GM19023 (cell line): ENCODE measurements at regions not wholly inside any gene's neighbourhood (a gene's known extent, or its start where the extent isn't known, plus 50 kb on each side); places are given as distances from the start of the nearest gene placed in this dataset.
"Not testable (repeated sequence)": the region's sequence is repeated elsewhere in the genome, so short reads cannot be mapped to it uniquely, and the experiment has no call there.

ENCODE experiments used
- ATAC-seq: cut with Tn5 transposase; IDR thresholded peaks from one replicate; pipeline ENCODE4 v1.9.1; 2021; ENCODE audit warnings: mild to moderate bottlenecking, moderate library complexity; ENCODE audit not compliant: unreplicated experiment

DNA sequence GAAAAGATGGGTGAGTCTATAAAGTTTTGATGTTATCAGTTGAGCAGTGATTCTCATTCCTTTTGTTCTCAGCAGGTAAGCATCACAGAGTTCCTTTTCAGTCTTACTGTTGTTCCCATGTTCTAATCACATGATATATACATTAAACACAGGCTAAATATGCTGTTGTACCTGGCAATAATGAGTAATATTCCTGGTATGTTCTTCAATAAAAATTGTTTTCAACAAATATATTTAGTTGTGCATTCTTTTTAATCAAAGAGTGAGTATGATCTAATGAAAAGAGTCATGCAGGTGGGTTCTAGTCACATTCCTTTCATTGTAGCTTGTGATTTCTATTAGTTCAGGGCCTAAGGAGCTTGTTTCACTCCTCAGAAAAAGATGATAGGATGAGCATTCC lies 288.3 kb upstream of the NETO1 start:
- ATAC-seq = no peak

DNA sequence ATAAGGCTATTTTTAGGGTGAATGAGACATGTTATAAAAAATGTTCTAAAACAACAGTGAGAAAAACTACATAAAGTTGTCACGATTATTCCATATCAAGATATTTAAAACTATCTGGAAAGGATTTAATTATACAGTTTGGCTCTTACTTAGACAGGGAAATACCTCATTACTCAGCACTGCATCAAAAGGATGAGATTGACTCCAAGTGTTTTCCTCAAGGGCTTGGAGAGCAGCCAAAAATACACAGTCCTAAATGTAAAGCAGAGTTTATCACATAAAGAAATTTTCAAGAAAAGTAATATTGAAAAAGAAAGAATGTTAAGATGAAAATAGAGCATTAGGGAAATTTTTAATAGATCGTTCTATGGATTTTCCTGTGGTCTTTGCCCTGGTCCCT lies 285.5 kb upstream of the NETO1 start:
- no peak for ATAC-seq

DNA sequence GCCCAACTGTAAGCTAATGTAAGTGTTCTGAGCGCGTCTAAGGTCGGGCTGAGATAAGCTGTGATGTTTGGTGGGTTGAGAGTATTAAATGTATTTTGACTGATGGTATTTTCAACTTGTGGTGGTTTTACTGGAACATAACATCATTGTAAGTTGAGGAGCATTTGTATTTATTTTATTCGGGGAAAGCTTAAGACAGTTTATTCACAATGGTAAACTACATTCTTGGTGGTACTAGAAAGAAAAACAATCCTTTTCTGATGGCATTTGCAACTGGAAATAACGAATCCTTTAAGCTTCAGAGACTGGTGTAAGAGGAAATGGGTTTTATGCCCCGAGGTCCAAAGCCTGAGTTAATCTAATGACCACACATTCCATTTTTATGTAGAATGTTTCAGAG lies 283.3 kb upstream of the NETO1 start:
- ATAC-seq = no peak

DNA sequence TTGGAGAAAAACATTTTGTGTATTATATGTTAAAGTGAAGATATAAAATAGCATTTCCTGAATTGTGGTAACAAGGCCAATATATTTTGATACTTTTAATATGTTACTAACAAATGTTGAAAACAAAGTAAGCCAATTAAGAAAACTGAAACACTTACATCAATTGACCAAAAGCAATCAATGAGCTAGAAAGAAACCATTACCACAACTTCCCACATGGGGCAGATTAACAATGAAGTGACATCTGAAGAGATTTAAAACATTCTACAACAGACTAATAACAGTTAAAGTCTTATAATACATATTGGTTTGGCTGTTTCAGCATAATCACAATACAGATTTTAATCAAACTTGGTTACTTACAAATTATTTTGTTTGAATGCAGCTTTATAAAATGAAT lies 282.4 kb upstream of the NETO1 start:
- no peak for ATAC-seq

DNA sequence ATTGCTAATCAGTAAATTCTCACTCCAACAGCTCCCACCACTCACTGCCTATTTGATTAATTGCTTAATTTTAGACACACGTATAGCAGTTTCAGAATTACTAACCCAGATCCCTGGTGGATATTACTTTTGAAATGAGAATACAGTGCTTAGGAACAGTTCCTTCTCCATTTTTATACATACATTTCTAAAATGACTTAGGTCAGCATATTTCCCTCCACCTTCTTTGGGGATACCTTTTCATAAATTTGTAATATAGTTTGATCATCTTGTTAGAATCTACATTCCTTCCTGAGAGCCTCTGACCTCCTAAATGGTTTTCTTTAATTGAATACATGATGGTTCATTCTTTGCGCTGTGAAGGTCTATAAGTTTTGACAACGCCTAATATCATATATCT lies 279.8 kb upstream of the NETO1 start:
- ATAC-seq = no peak

DNA sequence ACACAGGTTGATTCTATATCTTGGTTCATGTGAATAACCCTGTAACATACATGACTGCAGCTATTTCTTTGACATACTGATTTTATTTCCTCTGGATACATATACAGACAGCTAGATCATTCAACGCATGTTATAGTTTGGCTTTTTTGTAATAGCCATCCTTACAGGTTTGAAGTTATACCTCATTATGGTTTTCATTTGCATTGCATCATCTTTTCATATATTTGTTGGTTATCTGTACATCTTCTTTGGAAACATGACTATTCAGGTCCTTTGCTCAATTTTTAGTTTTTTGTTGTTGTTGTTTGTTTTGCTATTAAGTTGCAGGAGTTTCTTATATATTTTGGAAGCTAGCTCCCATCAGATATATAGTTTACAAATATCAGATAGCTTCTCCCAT lies 276.2 kb upstream of the NETO1 start:
- no peak for ATAC-seq

DNA sequence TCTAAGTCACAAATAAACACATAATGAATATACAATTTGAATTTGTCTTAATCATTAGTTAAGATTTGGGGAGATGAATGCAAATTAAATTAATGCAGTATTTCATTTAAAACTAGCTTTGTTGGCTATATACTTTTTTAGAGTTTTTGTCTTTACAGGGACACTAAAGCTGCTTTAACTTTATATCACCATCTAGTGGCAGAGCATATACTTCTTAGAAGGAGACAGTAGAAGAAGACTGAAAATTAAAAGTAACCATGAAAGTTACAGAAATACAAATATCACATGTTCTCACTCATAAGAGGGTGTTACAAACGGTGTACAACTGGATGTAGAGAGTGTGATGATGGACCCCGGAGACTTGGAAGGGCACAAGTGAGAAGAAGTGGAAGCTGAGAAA lies 268.3 kb upstream of the NETO1 start:
- ATAC-seq = no peak

DNA sequence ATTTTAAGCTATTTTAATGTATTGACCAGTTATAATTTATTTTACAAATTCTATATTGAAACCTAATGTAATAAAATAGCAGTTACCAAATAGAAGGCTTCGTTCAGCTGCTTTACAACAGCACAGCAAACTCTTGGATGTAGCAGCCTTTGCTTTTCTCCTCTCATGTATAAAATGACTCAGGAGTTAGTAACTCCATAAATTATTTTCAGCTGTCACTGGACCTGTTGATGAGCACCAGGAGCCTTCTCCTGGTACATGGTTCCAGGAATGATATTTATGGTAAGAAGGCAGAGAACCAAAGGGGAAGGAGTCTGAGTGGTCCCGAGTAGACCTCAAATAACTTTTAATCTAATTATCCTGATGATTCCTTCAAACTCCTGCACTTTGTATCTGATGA lies 256.4 kb upstream of the NETO1 start:
- no peak for ATAC-seq

DNA sequence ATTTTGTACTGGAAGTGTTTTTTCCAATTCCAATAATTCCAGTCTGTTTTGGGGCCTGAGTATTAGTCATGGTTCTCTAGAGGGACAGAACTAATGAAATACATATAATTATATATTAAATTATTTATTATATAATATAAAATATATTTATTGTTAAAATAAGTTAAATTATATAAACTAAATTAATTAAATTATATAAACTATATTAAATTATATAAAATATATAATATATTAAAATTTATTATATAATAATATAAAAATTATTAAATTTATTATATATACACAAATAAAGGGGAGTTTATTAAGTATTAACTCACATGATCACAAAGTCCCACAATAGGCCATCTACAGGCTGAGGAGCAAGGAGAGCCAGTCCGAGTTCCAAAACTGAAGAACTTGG lies 253.4 kb upstream of the NETO1 start:
- no peak for ATAC-seq

DNA sequence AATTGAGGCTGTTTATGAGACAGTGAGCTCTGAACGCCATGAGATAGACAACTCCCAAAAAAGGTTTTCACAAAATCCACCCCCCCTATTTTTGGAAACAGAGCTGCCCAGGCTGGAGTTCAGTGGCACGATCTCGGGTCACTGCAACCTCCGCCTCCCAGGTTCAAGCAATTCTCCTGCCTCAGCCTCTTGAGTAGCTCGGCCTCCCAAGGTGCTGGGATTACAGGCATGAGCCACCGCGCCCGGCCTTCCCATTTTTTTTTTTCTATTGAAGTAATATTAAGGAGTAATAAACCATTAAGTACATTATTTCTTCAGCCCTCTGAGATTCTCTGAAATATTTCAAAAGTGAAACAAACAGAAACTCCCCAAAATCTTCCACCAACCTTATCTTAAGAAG lies 252.8 kb upstream of the NETO1 start:
- ATAC-seq = no peak

DNA sequence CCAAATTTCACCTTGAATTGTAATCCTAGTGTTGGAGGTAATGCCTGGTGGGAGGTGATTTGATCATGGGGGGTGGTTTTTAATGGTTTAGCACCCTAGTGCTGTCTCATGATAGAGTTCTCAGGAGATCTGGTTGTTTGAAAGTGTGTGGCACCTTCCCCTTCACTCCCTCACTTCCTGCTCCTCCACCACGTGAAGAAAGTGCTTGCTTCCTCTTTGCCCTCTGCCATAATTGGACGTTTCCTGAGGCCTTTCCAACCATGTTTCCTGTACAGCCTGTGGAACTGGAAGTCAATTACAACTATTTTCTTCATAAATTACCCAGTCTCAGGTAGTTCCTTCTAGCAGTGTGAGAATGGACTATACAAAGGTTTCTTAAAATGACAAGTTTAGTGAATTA lies 251.8 kb upstream of the NETO1 start:
- no peak for ATAC-seq

DNA sequence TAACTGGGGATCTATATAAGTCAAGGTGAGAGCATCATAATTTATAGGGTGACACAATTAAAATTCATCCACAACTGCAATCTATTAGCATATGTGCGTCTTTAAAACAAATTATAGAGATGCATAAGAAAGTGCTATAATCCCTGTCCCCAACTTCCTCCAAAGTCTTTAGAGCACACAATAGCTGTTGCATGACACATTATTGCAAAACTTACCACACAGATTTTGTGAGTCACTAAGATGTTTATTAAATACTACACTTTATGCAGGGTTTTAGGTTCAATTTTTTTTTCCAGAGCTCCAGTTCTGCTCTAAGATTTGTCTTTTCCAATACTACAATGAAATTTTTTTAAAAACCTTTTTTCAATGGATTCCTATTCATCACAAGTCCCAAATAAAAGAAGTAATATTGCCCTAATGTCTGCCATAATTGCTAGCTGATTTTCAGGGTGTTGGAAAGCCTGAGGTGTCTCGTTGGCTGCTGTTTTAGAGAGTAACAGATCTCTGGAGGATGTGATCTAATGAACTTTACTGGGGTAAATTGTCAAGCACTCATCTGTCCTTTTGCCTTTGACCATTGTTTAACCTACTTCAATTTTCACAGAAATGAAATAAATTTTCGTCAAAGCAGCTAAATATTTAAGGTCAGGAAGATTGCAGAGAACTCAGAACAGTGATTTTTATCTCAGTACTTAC lies 250.5 kb upstream of the NETO1 start:
- ATAC-seq = no peak

DNA sequence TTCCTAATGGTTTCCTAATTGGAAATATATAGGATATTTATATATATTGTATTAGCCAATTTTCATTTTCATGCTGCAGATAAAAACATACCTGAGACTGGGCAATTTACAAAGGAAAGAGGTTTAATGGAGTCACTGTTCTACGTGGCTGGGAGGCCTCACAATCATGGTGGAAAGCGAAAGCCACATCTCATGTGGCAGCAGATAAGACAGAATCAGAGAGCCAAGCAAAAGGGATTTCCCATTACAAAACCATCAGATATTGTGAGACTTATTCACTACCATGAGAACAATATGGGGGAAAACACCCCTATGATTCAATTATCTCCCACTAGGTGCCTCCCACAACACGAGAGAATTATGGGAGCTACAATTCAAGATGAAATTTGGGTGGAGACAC lies 242.5 kb upstream of the NETO1 start:
- no peak for ATAC-seq

DNA sequence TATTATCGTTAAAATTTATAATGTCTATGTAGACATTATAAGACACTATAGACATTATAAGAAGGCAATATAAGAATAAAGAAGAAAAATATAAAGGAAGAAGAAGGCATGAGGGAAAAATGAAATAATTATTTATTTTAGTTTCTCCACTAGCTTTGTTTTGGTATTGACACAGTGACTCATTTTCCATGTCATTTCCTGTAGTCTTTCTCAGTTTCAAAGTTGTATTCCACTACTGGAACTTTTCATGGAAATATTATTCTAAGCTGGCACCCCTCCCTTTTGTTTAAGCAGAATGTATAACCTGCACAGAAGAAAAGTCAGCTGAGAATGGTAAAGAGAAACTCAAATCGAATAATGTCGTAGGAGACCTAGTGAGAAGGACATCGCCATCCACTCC lies 234.2 kb upstream of the NETO1 start:
- no peak for ATAC-seq

DNA sequence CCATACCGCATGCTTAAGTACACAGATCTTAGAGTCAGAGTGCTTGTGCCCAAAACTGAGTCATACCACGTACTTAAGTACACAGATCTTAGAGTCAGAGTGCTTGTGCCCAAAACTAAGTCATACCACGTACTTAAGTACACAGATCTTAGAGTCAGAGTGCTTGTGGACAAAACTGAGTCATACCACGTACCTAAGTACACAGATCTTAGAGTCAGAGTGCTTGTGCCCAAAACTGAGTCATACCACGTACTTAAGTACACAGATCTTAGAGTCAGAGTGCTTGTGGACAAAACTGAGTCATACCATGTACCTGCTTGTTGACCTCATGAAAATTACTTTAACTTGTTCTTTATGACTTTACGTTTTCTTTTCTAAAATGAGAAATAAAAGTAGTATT lies 233.7 kb upstream of the NETO1 start:
- ATAC-seq = not testable (repeated sequence)

DNA sequence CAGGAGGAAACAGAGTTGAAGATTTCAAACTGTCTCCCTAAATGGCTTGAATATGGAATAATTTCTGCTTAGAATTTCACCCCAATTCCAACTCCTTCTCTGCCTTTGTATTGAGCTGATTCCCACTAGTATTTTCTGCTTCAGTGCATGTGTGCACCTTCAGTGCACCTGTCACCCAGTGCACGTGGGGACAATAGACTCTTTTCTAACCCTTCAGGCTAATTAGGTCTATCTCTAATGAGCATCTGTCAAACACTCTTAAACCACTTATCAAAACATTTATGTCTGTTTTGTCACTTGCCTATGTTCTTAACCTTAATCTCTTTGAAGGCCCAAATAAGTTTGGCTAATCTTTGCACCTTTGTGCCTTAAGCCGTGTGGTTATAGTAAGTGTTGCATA lies 232.0 kb upstream of the NETO1 start:
- ATAC-seq = no peak

DNA sequence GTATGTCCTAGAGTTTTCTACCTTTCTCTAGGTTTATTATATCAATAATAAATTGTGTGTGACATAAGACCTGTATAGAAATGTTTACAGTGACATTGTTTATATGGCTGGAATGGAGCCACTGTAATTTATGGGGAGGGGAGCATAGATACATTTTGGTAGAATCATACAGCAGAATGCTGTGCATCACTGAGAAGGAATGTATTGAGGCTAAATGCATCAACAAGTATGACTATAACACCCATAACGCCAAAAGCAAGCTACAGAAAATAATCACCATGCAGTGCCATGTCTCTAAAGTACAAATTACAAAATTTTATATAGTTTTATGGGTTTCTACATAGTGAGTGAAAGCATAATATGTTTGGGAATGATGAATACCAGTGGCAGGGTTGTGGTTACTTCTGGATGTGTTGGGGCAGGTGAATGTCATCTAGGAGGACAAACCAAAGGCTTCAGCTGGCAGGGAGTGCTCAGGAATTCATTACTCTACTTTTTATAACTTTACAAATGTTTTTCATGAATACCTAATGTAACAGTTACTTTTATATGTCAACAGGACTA lies 226.0 kb upstream of the NETO1 start:
- no peak for ATAC-seq

DNA sequence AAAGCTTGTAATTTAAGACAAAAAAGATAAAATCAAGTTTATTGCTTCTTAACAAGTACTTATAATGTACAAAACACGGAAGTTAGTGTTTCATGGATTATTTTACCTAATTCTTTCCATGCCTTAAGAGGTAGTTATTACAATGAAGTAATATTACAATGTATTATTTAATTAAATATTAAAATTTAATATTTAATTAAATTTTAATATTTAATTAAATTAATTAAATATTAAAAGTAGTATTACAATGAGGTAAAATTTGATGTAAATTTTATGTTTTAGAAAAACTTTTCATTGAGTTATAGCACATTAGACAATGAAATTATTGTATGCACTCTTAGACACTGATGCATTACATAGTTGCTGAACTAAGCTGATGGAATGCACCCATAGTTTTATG lies 220.7 kb upstream of the NETO1 start:
- ATAC-seq = no peak

DNA sequence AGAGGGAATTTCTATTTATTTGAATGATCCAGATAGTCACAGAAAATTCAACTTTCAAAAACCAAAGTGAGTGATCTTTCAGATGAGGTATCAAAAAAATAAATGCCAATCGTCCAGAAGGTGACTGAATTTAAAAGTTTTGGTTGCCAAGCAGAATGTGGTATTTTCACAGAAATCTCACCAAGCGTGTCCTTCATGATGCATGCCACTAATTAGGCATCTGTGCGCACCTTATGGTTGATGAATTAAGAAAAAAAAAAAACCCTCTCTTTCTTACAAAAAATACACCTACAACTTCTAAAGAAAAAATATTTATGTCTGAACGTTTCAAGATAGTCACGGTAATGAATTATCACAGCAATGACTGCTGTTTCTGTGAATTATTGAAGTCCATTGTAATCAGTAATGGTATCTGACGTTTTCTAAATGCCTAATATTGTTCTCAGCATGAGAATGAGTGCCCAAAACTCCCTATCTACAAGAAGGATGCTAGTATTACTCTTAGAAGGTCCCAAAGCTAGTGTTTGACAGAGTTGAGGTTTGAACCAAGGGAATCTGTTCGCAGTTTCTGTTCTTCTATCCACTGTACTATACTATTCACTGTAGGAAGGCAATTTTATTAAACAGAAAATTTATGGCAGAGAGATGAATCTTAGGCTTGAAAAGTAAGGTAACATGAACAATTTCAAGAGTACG lies 219.6 kb upstream of the NETO1 start:
- ATAC-seq = no peak

DNA sequence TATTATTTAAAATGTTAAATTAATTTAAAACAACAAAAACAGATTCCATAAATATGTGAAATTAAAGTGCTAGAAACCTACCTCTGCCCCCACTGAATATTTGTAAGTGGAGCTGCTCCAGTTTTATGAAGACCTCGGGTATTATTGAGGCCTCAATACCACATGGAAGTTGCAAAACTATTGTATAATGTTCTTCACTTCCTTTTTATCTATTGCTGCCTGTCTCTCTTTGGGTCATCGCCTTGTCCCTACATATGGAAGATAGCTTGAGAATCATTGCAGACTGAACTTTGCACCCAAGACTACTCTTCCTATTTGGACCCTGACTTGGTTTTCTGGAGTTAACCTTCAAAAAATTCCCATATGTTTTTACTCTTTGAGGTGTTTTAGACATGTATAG lies 212.1 kb upstream of the NETO1 start:
- no peak for ATAC-seq

DNA sequence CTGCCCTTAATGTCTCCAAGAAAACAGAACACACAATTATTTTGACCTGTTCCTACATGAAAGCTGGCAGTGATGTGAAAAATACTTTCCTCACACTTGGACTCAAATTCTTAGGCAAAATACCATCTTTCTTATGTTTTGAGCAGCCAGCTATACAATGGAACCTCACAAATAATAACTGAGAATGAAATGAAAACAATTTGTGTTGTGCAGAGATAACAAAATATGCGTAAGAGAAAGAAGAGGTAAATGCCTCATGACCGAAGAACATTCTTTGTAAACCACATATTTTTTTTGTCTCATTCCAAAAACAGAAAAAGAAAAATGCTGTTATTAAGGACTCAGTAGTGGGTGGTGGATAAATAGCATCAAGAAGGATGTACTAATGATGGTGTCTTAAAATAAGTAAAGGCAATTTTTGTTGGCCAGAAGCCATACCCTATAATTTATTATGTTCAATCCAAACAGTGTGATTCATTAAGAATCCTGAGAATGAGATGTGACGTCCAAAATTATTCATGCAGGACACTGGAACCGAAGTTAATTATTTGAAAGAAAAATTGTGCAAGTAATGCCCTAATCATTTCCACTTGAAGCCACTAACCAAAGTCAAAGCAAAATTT lies 193.0 kb upstream of the NETO1 start:
- ATAC-seq = no peak

DNA sequence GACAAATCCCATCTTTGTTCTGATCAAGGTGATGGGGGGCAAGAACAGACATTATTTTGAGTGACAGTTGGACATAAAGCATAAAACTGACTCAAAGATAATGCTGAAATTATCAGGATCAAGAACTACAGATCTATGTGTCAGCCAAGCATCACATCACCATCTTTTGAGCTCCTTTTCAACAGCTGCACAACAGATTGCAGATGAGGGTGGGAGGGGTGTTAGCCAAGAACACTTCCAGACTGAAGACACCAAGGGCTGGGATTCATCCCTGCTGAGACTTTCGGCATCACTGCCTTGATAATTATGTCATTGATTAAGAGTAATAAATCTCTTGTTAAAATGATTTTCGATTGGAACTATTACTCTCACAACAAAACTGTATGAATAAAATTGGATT lies 191.5 kb upstream of the NETO1 start:
- ATAC-seq = no peak
